GM12878 (cell line): ENCODE measurements at regions not wholly inside any gene's neighbourhood (a gene's known extent, or its start where the extent isn't known, plus 50 kb on each side); places are given as distances from the start of the nearest gene placed in this dataset.
"Not testable (repeated sequence)": the region's sequence is repeated elsewhere in the genome, so short reads cannot be mapped to it uniquely, and the experiment has no call there.

Source experiments
- CHD1 ChIP-seq: IDR thresholded peaks from 2 replicates; pipeline ENCODE4 v1.6.1; 2012; ENCODE audit warnings: low read depth, low read length, improper control_type of control experiment
- JUND ChIP-seq: IDR thresholded peaks from 2 replicates; pipeline ENCODE4 v1.6.1; 2012; ENCODE audit warnings: low read depth, mild to moderate bottlenecking, low read length, improper control_type of control experiment, moderate library complexity
- KDM1A ChIP-seq: fragments of 200-600 bp; sonication (generic); IDR thresholded peaks from 2 replicates; pipeline ENCODE4 v1.6.1; 2016; ENCODE audit warnings: borderline replicate concordance
- NR2F1 ChIP-seq: fragments of 450-650 bp; conservative IDR thresholded peaks from 2 replicates; pipeline ENCODE4 v1.6.1; 2017; ENCODE audit warnings: mild to moderate bottlenecking
- SMC3 ChIP-seq: IDR thresholded peaks from 2 replicates; pipeline ENCODE4 v1.6.1; 2011; ENCODE audit warnings: low read length, improper control_type of control experiment, borderline replicate concordance
- SUZ12 ChIP-seq: fragments of 200-600 bp; sonication (generic); IDR thresholded peaks from one replicate; pipeline ENCODE4 v1.6.1; 2018; ENCODE audit warnings: antibody characterized with exemption, mild to moderate bottlenecking; ENCODE audit not compliant: unreplicated experiment
- TBL1XR1 ChIP-seq: IDR thresholded peaks from 2 replicates; pipeline ENCODE4 v1.6.1; 2012; ENCODE audit warnings: low read depth, low read length, improper control_type of control experiment
- ZBTB33 ChIP-seq: fragments of 450-650 bp; IDR thresholded peaks from 2 replicates; pipeline ENCODE4 v1.6.1; 2017; ENCODE audit warnings: mild to moderate bottlenecking
- TF ChIP-seq, protein P1 (sequence below): IDR thresholded peaks from 2 replicates; pipeline ENCODE4 v1.6.1; 2012; ENCODE audit warnings: low read depth, low read length, improper control_type of control experiment
- TF ChIP-seq, protein P2 (sequence below), 3 experiments: IDR thresholded peaks in 2 of 3; conservative IDR thresholded peaks in 1 of 3; 2 replicates each; pipeline ENCODE4 v1.5.1; 2011; ENCODE audit warnings: low read depth in 3 of 3, low read length in 3 of 3, mild to moderate bottlenecking in 3 of 3, control low read depth in 2 of 3, moderate library complexity in 2 of 3, inconsistent platforms in 1 of 3, mixed read lengths in 1 of 3; ENCODE audit not compliant: control insufficient read depth in 2 of 3, insufficient read depth in 1 of 3; ENCODE audit errors: extremely low read depth in 1 of 3
- TF ChIP-seq, protein P3 (sequence below): fragments of 450-650 bp; IDR thresholded peaks from 2 replicates; pipeline ENCODE4 v1.6.1; 2018; ENCODE audit warnings: mild to moderate bottlenecking, low read depth, moderate library complexity; ENCODE audit not compliant: partially characterized antibody
- TF ChIP-seq, protein P4 (sequence below): IDR thresholded peaks from 2 replicates; pipeline ENCODE4 v1.6.1; 2012; ENCODE audit warnings: low read depth, low read length, improper control_type of control experiment

GRCh38 chr1:60845659-60846058, 236.7 kb upstream of the NFIA start:
- TF ChIP-seq NR2F1, SMC3, ZBTB33, TBL1XR1, SUZ12, JUND, KDM1A, CHD1: not testable (repeated sequence)
- TF ChIP-seq, protein P1, sequence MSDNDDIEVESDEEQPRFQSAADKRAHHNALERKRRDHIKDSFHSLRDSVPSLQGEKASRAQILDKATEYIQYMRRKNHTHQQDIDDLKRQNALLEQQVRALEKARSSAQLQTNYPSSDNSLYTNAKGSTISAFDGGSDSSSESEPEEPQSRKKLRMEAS: not testable (repeated sequence)
- TF ChIP-seq, protein P2, sequence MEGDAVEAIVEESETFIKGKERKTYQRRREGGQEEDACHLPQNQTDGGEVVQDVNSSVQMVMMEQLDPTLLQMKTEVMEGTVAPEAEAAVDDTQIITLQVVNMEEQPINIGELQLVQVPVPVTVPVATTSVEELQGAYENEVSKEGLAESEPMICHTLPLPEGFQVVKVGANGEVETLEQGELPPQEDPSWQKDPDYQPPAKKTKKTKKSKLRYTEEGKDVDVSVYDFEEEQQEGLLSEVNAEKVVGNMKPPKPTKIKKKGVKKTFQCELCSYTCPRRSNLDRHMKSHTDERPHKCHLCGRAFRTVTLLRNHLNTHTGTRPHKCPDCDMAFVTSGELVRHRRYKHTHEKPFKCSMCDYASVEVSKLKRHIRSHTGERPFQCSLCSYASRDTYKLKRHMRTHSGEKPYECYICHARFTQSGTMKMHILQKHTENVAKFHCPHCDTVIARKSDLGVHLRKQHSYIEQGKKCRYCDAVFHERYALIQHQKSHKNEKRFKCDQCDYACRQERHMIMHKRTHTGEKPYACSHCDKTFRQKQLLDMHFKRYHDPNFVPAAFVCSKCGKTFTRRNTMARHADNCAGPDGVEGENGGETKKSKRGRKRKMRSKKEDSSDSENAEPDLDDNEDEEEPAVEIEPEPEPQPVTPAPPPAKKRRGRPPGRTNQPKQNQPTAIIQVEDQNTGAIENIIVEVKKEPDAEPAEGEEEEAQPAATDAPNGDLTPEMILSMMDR (IDR thresholded peaks at IDR 0.05 in 2 of 3, conservative IDR thresholded peaks at IDR 0.05 in 1 of 3; ENCODE audit: control insufficient read depth in 2 of 3, extremely low read depth in 1 of 3, insufficient read depth in 1 of 3, low read depth in 3 of 3, low read length in 3 of 3): not testable (repeated sequence)
- TF ChIP-seq, protein P3, sequence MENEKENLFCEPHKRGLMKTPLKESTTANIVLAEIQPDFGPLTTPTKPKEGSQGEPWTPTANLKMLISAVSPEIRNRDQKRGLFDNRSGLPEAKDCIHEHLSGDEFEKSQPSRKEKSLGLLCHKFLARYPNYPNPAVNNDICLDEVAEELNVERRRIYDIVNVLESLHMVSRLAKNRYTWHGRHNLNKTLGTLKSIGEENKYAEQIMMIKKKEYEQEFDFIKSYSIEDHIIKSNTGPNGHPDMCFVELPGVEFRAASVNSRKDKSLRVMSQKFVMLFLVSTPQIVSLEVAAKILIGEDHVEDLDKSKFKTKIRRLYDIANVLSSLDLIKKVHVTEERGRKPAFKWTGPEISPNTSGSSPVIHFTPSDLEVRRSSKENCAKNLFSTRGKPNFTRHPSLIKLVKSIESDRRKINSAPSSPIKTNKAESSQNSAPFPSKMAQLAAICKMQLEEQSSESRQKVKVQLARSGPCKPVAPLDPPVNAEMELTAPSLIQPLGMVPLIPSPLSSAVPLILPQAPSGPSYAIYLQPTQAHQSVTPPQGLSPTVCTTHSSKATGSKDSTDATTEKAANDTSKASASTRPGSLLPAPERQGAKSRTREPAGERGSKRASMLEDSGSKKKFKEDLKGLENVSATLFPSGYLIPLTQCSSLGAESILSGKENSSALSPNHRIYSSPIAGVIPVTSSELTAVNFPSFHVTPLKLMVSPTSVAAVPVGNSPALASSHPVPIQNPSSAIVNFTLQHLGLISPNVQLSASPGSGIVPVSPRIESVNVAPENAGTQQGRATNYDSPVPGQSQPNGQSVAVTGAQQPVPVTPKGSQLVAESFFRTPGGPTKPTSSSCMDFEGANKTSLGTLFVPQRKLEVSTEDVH: not testable (repeated sequence)
- TF ChIP-seq, protein P4, sequence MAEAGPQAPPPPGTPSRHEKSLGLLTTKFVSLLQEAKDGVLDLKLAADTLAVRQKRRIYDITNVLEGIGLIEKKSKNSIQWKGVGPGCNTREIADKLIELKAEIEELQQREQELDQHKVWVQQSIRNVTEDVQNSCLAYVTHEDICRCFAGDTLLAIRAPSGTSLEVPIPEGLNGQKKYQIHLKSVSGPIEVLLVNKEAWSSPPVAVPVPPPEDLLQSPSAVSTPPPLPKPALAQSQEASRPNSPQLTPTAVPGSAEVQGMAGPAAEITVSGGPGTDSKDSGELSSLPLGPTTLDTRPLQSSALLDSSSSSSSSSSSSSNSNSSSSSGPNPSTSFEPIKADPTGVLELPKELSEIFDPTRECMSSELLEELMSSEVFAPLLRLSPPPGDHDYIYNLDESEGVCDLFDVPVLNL: not testable (repeated sequence)
